GM12891 (cell line): ENCODE measurements at regions not wholly inside any gene's neighbourhood (a gene's known extent, or its start where the extent isn't known, plus 50 kb on each side); places are given as distances from the start of the nearest gene placed in this dataset.

Source experiments
- PAX5 ChIP-seq: IDR thresholded peaks from 2 replicates; pipeline ENCODE4 v1.6.1; 2011; ENCODE audit warnings: low read length, moderate library complexity, mild to moderate bottlenecking; ENCODE audit not compliant: insufficient read depth, severe bottlenecking
- POLR2A ChIP-seq: IDR thresholded peaks from 2 replicates; pipeline ENCODE4 v1.6.1; 2011; ENCODE audit warnings: low read depth, low read length, control low read depth
- POLR2AphosphoS5 ChIP-seq: IDR thresholded peaks from 2 replicates; pipeline ENCODE4 v1.6.1; 2011; ENCODE audit warnings: low read depth, low read length, control low read depth
- SPI1 ChIP-seq: IDR thresholded peaks from 2 replicates; pipeline ENCODE4 v1.6.1; 2011; ENCODE audit warnings: low read depth, low read length, control low read depth
- TAF1 ChIP-seq: IDR thresholded peaks from 2 replicates; pipeline ENCODE4 v1.6.1; 2011; ENCODE audit warnings: low read depth, low read length, control low read depth

GRCh38 chr17:22511431-22511830 lies 819.1 kb downstream of the KCNJ18 start:
- TF ChIP-seq POLR2A, result no peak
- TF ChIP-seq POLR2AphosphoS5, result no peak
- no peak for TF ChIP-seq TAF1
- TF ChIP-seq PAX5, result no peak
- TF ChIP-seq SPI1, result no peak
